Activated T-helper 1 cell treated with Interleukin-2 at 50 U/mL for 16 hours (primary cell): ENCODE measurements at regions not wholly inside any gene's neighbourhood (a gene's known extent, or its start where the extent isn't known, plus 50 kb on each side); places are given as distances from the start of the nearest gene placed in this dataset.
"Not testable (repeated sequence)": the region's sequence is repeated elsewhere in the genome, so short reads cannot be mapped to it uniquely, and the experiment has no call there.

ENCODE experiments used
- DNase-seq: peaks from one replicate; pipeline ENCODE4 v3.0.0-alpha.2; 2020; ENCODE audit warnings: low read depth

GRCh38 chr20:57826666-57827287 lies 117.0 kb upstream of the PMEPA1 start:
- DNase-seq, result no peak

GRCh38 chr20:57824909-57825308 lies 115.1 kb upstream of the PMEPA1 start:
- DNase-seq, result no peak

GRCh38 chr20:57821935-57822334 lies 112.1 kb upstream of the PMEPA1 start:
- DNase-seq, result no peak

- no peak for DNase-seq
These were observed 110.0 kb upstream of the PMEPA1 start for GRCh38 chr20:57819691-57820380.

- no peak for DNase-seq
These were observed 109.5 kb upstream of the PMEPA1 start for GRCh38 chr20:57819291-57819690.

- no peak for DNase-seq
These were observed 108.8 kb upstream of the PMEPA1 start for GRCh38 chr20:57818418-57819181.

GRCh38 chr20:57815405-57815804 lies 105.6 kb upstream of the PMEPA1 start:
- DNase-seq, result no peak

- DNase-seq, result no peak
These were observed 104.7 kb upstream of the PMEPA1 start for GRCh38 chr20:57814529-57814928.

GRCh38 chr20:57813509-57814269 lies 103.9 kb upstream of the PMEPA1 start:
- DNase-seq, result no peak

- not testable (repeated sequence) for DNase-seq
These were observed 102.8 kb upstream of the PMEPA1 start for GRCh38 chr20:57812632-57813031.

GRCh38 chr20:57811374-57812020 lies 101.7 kb upstream of the PMEPA1 start:
- DNase-seq, result no peak

- DNase-seq, result no peak
These were observed 100.9 kb upstream of the PMEPA1 start for GRCh38 chr20:57810511-57811373.

GRCh38 chr20:57809661-57810172 lies 99.9 kb upstream of the PMEPA1 start:
- DNase-seq, result no peak

GRCh38 chr20:57809149-57809548 lies 99.3 kb upstream of the PMEPA1 start:
- no peak for DNase-seq

- no peak for DNase-seq
These were observed 98.7 kb upstream of the PMEPA1 start for GRCh38 chr20:57808264-57809070.

GRCh38 chr20:57807401-57808263 lies 97.8 kb upstream of the PMEPA1 start:
- no peak for DNase-seq

GRCh38 chr20:57806975-57807374 lies 97.2 kb upstream of the PMEPA1 start:
- DNase-seq, result no peak

- no peak for DNase-seq
These were observed 96.7 kb upstream of the PMEPA1 start for GRCh38 chr20:57806476-57806875.

GRCh38 chr20:57805747-57806146 lies 95.9 kb upstream of the PMEPA1 start:
- no peak for DNase-seq
